Kidney glomerular epithelial cell (primary cell): ENCODE measurements at regions not wholly inside any gene's neighbourhood (a gene's known extent, or its start where the extent isn't known, plus 50 kb on each side); places are given as distances from the start of the nearest gene placed in this dataset.

ENCODE experiments used
- DNase-seq: peaks from one replicate; lab custom pipeline; 2025; lab: John Stamatoyannopoulos, UW

DNA sequence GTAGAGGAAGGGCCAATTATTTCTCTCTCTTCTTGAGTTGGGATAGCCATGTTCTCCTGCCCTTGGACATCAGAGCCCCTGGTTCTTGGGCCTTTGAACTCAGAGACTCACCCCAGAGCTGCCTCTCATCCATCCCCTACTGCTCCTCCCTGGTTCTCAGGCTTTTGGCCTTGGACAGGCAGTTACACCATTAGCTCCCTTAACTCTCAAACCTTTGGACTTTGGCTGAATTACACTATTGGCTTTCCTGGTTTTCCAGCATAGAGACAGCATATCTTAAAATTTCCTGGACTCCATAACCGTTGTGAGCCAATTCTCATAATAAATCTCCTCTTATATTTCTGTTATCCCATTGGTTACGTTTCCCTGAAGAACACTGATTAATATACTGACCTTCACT is 63.7 kb upstream of the CHL1 start:
- DNase-seq: no peak

DNA sequence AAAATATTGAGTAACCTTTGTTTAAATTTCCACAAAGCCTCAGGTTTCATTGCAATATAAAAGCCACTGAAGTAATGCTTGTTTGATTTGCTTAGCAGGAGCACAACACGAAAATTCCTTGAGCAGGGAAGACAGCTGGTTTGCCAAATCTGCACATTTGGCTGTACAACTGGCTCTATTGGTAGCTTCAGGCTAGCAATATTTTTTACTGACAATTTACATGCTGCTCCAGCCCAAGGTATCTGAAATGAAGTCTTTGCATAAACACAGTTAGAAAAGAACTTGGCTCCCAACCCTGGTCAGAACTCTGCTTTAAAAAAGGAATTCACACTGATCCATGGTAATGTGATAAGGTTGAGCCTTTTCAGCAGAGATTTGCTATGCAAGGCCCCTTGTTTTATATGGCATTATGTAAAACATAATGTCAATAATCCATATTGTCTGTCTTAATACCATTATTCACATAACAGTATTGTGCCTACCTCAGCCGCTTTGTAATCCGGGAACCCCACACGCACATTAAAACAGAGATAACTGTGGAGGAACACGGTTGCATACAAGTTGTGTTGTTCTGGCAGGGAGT is 55.7 kb upstream of the CHL1 start:
- no peak for DNase-seq
